GM12872 (cell line): ENCODE measurements at regions not wholly inside any gene's neighbourhood (a gene's known extent, or its start where the extent isn't known, plus 50 kb on each side); places are given as distances from the start of the nearest gene placed in this dataset.

Experiments
- TF ChIP-seq, protein P1 (sequence below): IDR thresholded peaks from 3 replicates; pipeline ENCODE4 v1.5.1; 2011; ENCODE audit warnings: low read depth, mild to moderate bottlenecking, low read length, moderate library complexity; ENCODE audit not compliant: insufficient read depth

DNA sequence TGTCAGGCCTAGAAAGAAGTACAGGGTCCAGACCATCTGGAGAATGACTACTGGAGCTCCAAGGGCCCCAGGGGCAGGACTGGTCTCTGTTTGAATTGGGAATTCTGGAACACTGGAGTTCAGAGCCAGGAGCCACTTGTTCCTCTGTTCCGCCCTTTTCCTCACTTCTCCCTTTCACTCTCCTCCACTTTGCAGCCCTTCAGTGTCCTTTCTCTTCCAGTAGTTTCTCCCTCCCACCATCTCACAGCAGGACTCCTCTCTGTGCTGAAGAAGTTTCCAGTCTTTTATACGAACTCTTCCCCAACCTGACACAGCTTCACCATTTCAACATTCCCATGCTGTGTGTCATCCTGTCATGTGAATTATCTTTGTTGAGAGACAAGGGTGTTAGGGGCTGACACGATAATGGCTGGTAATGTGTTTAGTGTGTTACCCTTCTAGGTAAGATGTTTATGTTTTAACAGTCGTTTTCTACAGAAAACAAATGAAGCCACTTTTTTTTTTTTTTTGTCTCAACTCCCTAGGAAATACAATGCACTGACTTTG is 180.3 kb upstream of the MYOCD start:
- TF ChIP-seq, protein P1, sequence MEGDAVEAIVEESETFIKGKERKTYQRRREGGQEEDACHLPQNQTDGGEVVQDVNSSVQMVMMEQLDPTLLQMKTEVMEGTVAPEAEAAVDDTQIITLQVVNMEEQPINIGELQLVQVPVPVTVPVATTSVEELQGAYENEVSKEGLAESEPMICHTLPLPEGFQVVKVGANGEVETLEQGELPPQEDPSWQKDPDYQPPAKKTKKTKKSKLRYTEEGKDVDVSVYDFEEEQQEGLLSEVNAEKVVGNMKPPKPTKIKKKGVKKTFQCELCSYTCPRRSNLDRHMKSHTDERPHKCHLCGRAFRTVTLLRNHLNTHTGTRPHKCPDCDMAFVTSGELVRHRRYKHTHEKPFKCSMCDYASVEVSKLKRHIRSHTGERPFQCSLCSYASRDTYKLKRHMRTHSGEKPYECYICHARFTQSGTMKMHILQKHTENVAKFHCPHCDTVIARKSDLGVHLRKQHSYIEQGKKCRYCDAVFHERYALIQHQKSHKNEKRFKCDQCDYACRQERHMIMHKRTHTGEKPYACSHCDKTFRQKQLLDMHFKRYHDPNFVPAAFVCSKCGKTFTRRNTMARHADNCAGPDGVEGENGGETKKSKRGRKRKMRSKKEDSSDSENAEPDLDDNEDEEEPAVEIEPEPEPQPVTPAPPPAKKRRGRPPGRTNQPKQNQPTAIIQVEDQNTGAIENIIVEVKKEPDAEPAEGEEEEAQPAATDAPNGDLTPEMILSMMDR: no peak

DNA sequence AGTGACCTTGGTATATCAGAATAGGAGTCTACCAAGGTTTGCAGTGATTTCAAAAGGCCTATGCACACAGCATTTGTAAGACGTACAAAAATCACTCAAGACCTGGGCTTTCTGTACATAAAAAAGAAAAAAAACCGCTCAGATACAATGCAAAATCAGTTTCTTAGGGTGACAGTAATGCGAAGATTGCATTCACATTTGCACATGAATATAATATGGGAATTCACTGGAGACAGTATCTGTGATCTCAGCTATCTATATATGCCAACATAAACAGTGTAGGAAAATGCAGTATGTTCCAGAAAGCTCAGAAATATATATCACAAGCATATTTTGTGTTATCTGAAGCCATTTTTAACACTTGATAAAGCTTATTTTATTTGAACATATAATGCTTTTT is 176.4 kb upstream of the MYOCD start:
- TF ChIP-seq, protein P1: no peak

DNA sequence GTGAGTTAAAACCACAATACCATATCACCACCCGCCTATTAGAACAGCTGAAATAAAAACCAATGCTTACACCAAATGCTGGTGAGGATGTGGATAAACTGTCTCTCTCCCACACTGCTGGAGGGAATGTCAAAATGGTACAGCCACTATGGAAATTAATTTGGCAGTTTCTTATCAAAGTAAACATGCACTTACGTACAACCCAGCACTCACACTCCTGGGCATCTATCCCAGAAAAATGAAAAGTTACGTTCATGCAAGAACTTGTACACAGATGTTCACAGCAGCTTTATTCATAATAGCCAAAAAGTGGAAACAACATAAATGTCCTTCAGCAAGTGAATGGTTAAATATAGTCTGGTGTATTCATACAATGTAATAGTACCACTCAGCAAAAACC is 173.2 kb upstream of the MYOCD start:
- TF ChIP-seq, protein P1: no peak

DNA sequence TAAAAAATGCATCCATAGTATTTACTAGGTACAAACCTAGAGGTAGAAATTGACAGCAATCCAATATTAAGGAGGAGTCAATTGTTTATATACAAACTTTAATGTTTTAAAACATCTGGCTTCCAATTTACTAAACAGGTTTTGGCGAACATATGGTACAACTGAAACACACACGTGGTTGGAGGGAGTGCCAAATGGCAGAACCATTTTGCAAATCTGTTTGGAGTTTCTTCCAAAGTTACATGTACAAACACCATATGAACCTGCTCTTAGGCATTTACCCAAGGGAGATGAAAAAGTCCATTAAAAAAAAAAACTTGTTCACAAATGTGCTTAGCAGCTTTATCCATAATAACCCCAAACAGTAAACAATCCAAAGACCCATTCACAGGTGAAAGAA is 159.8 kb upstream of the MYOCD start:
- TF ChIP-seq, protein P1: no peak

DNA sequence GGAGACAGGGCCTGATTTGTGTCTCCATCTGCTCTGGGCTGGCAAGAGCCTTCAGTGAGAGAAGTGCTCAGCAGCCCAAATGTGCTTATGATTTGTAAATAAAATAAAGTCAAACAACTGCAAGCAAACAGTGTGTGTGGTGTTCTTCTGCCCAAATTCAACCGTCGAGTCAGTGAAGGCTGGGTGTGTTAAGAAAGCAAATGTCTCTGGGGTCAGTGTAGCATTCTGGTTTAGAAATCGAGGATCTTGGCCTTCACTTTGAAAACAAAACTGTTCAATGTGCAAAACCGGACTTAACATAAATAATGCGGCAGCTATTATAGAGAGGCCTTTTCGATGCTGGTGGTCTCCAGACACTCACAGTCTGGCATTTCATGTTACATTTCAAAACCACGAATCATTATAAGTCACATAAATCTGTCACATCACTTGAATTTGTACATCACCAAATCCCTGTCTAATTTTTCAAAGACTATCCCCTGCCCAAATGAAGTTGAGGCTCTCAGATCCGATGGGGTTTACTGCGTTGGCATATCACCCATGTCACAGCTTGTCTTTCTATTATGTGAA is 158.6 kb upstream of the MYOCD start:
- TF ChIP-seq, protein P1: no peak

DNA sequence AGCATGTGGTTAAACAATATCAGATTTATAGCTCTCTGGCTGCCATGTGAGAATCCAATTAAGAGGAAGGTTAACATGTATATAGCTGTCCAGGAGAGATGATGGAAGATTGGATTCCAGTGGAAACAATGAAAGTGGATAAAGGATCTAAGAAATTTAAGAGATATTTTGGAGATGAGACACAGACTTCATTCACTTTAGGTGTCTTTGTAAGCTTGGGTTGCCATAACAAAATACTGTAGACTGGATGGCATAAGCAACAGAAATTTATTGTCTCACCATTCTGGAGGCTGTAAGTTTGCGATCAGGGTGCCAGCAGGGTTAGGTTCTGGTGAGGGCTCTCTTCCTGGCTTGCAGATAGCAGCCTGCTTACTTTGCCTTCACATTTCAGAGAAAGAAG is 155.9 kb upstream of the MYOCD start:
- TF ChIP-seq, protein P1: no peak

DNA sequence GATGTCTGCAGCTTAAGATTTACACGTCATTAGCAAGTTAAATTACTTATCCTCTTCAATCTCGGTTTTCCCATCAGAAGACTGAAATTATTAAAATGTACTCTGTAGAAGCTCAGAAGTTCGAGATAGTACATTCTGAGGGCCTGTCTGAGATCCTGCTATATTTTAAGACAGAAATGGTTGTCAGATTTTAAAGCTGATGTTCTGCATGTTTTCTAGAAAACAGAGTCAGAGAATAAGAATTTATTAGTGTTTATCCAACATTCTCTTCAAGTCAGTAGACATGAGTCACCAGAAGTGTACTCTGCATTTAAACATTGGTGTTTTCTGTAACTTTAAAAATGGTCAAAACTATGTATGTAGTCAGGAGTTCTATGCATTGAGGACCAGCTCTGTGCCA is 155.2 kb upstream of the MYOCD start:
- TF ChIP-seq, protein P1: no peak
